ENCODE measurements at regions not wholly inside any gene's neighbourhood (a gene's known extent, or its start where the extent isn't known, plus 50 kb on each side); places are given as distances from the start of the nearest gene placed in this dataset.

DNA sequence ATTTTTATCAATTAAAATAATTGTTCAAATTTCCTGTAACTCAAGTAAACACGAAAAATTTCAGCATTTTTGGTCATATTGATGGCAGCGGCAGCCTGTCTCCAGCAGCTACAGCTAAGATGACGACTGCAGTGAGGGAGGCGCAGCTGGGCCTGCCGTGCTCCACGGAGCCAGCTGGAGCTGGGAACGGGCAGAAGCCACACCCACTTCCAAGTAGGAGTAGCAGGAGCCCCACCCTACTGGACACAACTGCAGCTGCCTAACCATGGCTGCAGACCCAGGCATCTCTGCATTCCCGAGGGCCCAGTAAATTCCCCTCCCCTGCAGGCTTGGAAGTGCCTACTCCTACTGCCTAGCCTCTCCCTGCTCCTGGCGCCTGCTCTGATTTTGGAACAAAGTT lies 2031.7 kb downstream of the EFNA5 start:
- DNase-seq, result no peak
- H3K27ac ChIP-seq, result no peak overlapping the region
- in situ Hi-C loops (cut with HindIII; ENCODE audit: low pct_ligation_motif_present, low sequenced_read_pairs), result no loop called here
- no peaks in the 10 kb centered on the region for H3K27me3 ChIP-seq (replicated peaks)
- TF ChIP-seq, protein P1, sequence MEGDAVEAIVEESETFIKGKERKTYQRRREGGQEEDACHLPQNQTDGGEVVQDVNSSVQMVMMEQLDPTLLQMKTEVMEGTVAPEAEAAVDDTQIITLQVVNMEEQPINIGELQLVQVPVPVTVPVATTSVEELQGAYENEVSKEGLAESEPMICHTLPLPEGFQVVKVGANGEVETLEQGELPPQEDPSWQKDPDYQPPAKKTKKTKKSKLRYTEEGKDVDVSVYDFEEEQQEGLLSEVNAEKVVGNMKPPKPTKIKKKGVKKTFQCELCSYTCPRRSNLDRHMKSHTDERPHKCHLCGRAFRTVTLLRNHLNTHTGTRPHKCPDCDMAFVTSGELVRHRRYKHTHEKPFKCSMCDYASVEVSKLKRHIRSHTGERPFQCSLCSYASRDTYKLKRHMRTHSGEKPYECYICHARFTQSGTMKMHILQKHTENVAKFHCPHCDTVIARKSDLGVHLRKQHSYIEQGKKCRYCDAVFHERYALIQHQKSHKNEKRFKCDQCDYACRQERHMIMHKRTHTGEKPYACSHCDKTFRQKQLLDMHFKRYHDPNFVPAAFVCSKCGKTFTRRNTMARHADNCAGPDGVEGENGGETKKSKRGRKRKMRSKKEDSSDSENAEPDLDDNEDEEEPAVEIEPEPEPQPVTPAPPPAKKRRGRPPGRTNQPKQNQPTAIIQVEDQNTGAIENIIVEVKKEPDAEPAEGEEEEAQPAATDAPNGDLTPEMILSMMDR (IDR thresholded peaks at IDR 0.05; ENCODE audit: low read depth, low read length, missing control alignments), result no peak
- H3K4me3 ChIP-seq (ENCODE audit: low read depth, low read length), result no peak overlapping the region
- no peaks in the 10 kb centered on the region for H3K36me3 ChIP-seq (replicated peaks)

DNA sequence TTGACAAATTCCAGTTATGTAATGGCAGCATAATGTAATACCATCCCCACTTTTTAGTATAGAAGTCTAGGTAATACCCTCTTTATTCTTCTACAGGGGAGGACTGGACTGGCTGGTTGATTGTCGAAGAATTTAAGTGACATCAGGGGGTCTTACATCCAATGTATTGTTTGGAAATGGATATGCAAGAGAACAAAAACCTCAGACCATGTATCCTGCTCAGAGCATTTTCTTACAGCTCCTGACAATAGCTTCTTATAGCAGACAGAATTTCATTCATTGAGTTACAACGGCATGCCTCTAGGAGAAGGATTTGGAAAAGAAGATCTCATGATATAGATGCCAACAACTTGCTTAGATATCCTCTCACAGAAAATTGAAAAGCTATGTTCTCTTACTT lies 2032.3 kb downstream of the EFNA5 start:
- no peak for DNase-seq
- no peaks in the 10 kb centered on the region for H3K36me3 ChIP-seq (replicated peaks)
- H3K27ac ChIP-seq, result no peak overlapping the region
- in situ Hi-C loops (cut with HindIII; ENCODE audit: low pct_ligation_motif_present, low sequenced_read_pairs), result no loop called here
- no peak overlapping the region for H3K4me3 ChIP-seq (ENCODE audit: low read depth, low read length)
- TF ChIP-seq, protein P1 (IDR thresholded peaks at IDR 0.05; ENCODE audit: low read depth, low read length, missing control alignments), result no peak
- H3K27me3 ChIP-seq (replicated peaks), result no peaks in the 10 kb centered on the region

DNA sequence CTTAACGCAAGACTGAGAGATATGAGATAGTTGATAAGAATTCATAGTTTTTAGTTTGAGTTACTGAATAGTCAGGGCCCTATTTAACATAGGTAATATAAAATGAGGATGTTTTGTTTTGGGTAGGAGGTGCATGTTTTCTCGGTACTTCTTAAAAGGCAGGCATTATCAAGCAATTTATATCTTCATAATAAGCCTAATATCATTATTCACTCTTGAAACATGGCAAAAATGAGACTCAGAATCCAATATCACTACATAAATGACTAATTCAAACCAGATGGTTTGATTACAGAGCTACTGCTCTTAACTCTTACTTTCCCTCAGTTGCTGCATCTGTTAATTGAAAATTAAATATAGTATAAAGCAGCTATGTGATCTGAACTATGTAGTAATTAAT lies 2038.7 kb downstream of the EFNA5 start:
- Histone ChIP-seq H3K27me3 (replicated peaks) (no peaks in the 10 kb centered on the region), H3K4me3 (ENCODE audit: low read depth, low read length) (no peak overlapping the region), H3K36me3 (replicated peaks) (no peaks in the 10 kb centered on the region), H3K27ac (no peak overlapping the region)
- in situ Hi-C loops (cut with HindIII; ENCODE audit: low pct_ligation_motif_present, low sequenced_read_pairs), result no loop called here
- TF ChIP-seq, protein P1 (IDR thresholded peaks at IDR 0.05; ENCODE audit: low read depth, low read length, missing control alignments), result no peak
- DNase-seq, result no peak

DNA sequence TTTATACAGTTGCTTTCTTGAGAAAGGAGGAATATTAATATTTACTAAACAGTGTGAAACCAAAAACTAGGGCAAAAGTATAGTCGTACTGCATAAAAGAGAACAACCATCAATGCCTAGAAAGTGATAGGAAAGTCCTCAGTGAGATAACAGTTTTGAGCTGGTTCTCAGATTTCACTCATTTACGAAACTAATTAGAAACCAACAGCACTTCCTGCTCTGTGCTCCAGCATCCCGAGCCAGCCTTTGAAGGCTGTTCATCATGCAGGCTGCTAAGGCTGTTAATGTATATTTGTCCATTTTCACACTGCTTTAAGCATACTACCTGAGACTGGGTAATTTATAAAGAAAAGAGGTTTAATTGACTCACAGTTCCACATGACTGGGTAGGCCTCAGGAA lies 2039.9 kb downstream of the EFNA5 start:
- TF ChIP-seq, protein P1 (IDR thresholded peaks at IDR 0.05; ENCODE audit: low read depth, low read length, missing control alignments), result no peak
- H3K4me3 ChIP-seq (ENCODE audit: low read depth, low read length), result no peak overlapping the region
- no peaks in the 10 kb centered on the region for H3K27me3 ChIP-seq (replicated peaks)
- in situ Hi-C loops (cut with HindIII; ENCODE audit: low pct_ligation_motif_present, low sequenced_read_pairs), result no loop called here
- no peaks in the 10 kb centered on the region for H3K36me3 ChIP-seq (replicated peaks)
- no peak for DNase-seq
- no peak overlapping the region for H3K27ac ChIP-seq

DNA sequence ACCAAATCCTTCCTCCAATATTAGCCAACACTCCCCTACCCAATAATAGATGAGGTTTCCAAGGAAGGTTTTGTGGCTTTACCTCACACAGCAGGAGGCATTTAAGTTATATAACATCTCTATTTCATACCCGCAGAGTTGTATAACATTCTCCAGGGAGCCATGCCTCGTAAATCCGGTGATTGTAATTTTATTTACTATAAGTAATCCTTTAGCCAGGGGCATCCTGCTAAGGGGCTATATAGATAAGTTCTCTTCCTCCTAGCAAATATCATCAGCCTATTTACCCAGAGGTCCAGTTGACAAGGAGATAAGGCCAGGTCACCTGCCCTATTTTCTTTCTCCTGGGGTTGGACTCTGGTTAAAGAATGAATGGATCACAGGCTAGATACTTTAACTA lies 2051.0 kb downstream of the EFNA5 start:
- TF ChIP-seq, protein P1 (IDR thresholded peaks at IDR 0.05; ENCODE audit: low read depth, low read length, missing control alignments), result no peak
- no peak for DNase-seq
- no peak overlapping the region for H3K4me3 ChIP-seq (ENCODE audit: low read depth, low read length)
- H3K36me3 ChIP-seq (replicated peaks), result no peaks in the 10 kb centered on the region
- in situ Hi-C loops (cut with HindIII; ENCODE audit: low pct_ligation_motif_present, low sequenced_read_pairs), result no loop called here
- no peak overlapping the region for H3K27ac ChIP-seq
- H3K27me3 ChIP-seq (replicated peaks), result no peaks in the 10 kb centered on the region

DNA sequence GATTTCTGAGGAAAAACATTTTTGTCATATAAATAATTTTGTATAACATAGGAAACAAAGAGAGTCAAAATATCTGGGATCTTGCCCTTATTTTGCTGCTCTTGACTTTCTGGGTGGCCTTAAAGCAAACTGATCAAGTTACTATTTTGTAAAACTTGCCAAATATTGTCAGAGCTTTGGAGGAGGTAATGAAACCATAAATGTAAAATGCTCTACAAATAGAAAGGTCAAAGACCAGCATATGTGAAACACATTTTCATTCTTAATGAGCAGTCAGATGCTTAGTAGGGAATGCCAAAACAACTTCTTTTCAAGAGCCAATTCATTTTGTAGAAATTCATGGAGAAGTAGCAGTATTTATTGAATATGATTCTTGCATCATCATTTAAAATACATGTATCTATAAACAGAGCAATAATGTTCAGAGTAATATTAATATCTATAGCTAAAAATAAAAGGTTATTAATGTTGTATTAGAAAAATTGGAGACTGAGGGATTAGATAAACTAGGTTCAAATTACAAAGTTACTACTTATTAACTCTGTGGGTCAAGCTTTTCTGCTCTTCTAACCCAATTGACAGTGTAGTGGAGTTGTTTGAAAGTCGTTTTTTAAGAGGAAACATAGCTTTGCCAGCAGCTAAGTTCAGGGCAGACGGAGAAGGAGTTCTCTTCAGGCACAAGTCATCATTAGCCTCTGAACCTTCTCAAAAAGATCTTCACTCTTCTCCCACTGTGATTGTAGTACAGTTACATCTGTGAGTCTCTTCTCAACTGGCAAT lies 2053.1 kb downstream of the EFNA5 start:
- in situ Hi-C loops (cut with HindIII; ENCODE audit: low pct_ligation_motif_present, low sequenced_read_pairs), result no loop called here
- no peak overlapping the region for H3K4me3 ChIP-seq (ENCODE audit: low read depth, low read length)

More for the DNA sequence above, 2053.1 kb downstream of the EFNA5 start:
- no peak for DNase-seq
- no peaks in the 10 kb centered on the region for H3K27me3 ChIP-seq (replicated peaks)
- TF ChIP-seq, protein P1 (IDR thresholded peaks at IDR 0.05; ENCODE audit: low read depth, low read length, missing control alignments), result no peak
- H3K27ac ChIP-seq, result no peak overlapping the region
- no peaks in the 10 kb centered on the region for H3K36me3 ChIP-seq (replicated peaks)
